Panc1 (cell line): ENCODE measurements at regions not wholly inside any gene's neighbourhood (a gene's known extent, or its start where the extent isn't known, plus 50 kb on each side); places are given as distances from the start of the nearest gene placed in this dataset.

Experiments
- ATAC-seq: fragments of 200-7000 bp; cut with Tn5 transposase; 2 replicates; pipeline ENCODE4 v1.9.1; 2020; ENCODE audit warnings: mild to moderate bottlenecking, moderate library complexity
- BruUV-seq: library from RNA; stranded (reverse); fragments of 400-500 nt; replicated peaks from 2 replicates; lab custom pipeline; 2021; lab: Mats Ljungman, UMichigan
- CTCF ChIA-PET: fragments of 300-600 bp; sonication (Branson Sonifier 250); formaldehyde crosslinking; loops from one replicate; lab custom pipeline; 2022; ENCODE audit warnings: antibody characterized with exemption; lab: Charles Lee
- POLR2A ChIA-PET: fragments of 300-600 bp; sonication (Branson Sonifier 250); formaldehyde crosslinking; loops from one replicate; lab custom pipeline; 2022; ENCODE audit warnings: antibody characterized with exemption; lab: Charles Lee
- DNase-seq: peaks from one replicate; pipeline ENCODE4 v3.0.0-alpha.2; 2010; ENCODE audit warnings: low read depth, low spot score
- H3K27ac ChIP-seq: 2 replicates; pipeline ENCODE4 v1.5.1; 2011; ENCODE audit warnings: mild to moderate bottlenecking, low read length, inconsistent platforms
- H3K27me3 ChIP-seq: fragments of 200-500 bp; sonication (Bioruptor generic); 2 replicates; pipeline ENCODE4 v1.6.0; 2014; ENCODE audit warnings: low read length, inconsistent platforms; ENCODE audit not compliant: control insufficient read depth, insufficient read depth
- H3K36me3 ChIP-seq: fragments of 200-500 bp; sonication (Bioruptor generic); 2 replicates; pipeline ENCODE4 v1.5.1; 2014; ENCODE audit warnings: inconsistent platforms, mild to moderate bottlenecking, low read length, moderate library complexity; ENCODE audit not compliant: control insufficient read depth, insufficient read depth
- H3K4me1 ChIP-seq: 2 replicates; pipeline ENCODE4 v1.5.1; 2011; ENCODE audit warnings: inconsistent platforms, mild to moderate bottlenecking, low read length, moderate library complexity; ENCODE audit not compliant: control insufficient read depth, insufficient read depth
- H3K4me3 ChIP-seq, 2 experiments: 2 replicates each; pipeline ENCODE4 v1.5.1; 2011 to 2012; ENCODE audit warnings: low read depth in 2 of 2, low read length in 2 of 2, mild to moderate bottlenecking in 2 of 2, inconsistent platforms in 1 of 2, moderate library complexity in 1 of 2
- H3K9me3 ChIP-seq: fragments of 200-500 bp; sonication (Bioruptor generic); 2 replicates; pipeline ENCODE4 v1.5.1; 2014; ENCODE audit warnings: low read depth, mild to moderate bottlenecking, inconsistent platforms, low read length, moderate library complexity; ENCODE audit not compliant: control insufficient read depth, insufficient read depth
- CTCF ChIP-seq: fragments of 450-650 bp; IDR thresholded peaks from 2 replicates; pipeline ENCODE4 v1.5.1; 2017; ENCODE audit warnings: mild to moderate bottlenecking
- POLR2AphosphoS5 ChIP-seq: IDR thresholded peaks from 2 replicates; pipeline ENCODE4 v1.6.1; 2012; ENCODE audit warnings: mild to moderate bottlenecking, low read depth, low read length, moderate library complexity
- REST ChIP-seq, 2 experiments: IDR thresholded peaks; 2 replicates each; pipeline ENCODE4 v1.6.1; 2011 to 2012; ENCODE audit warnings: low read depth in 2 of 2, control low read depth in 1 of 2, low read length in 1 of 2, mild to moderate bottlenecking in 1 of 2, moderate library complexity in 1 of 2; ENCODE audit not compliant: insufficient read depth in 1 of 2
- SIN3A ChIP-seq: IDR thresholded peaks from 2 replicates; pipeline ENCODE4 v1.6.1; 2012; ENCODE audit warnings: low read depth, mild to moderate bottlenecking, low read length, moderate library complexity, borderline replicate concordance; ENCODE audit not compliant: insufficient read depth
- TCF7L2 ChIP-seq: IDR thresholded peaks from 2 replicates; pipeline ENCODE4 v1.6.1; 2011; ENCODE audit warnings: mild to moderate bottlenecking, low read depth, low read length, inconsistent platforms
- in situ Hi-C: cut with HindIII; loops from 2 replicates; pipeline ENCODE4 v1.10.0; 2016; ENCODE audit warnings: low sequenced_read_pairs, low pct_unique_long_range_greater_than_20kb
- intact Hi-C: fragments of 100-400 bp; cut with micrococcal nuclease; formaldehyde crosslinking; loops from one replicate; pipeline ENCODE4 v1.10.0; 2022; ENCODE audit not compliant: unreplicated experiment

GRCh38 chr6:79385893-79386292 is 151.3 kb downstream of the LCA5 start:
- TF ChIP-seq CTCF (no peak), SIN3A (no peak), POLR2AphosphoS5 (no peak), TCF7L2 (no peak), REST (IDR thresholded peaks at IDR 0.05; ENCODE audit: insufficient read depth in 1 of 2, low read depth in 2 of 2, low read length in 1 of 2) (no peak)
- H3K4me1 ChIP-seq = no peaks in the 10 kb centered on the region
- ATAC-seq (no peak), DNase-seq (no peak)
- no peak overlapping the region for H3K27ac ChIP-seq
- no peaks in the 10 kb centered on the region for H3K36me3 ChIP-seq
- BruUV-seq = no TSS peak
- no peak overlapping the region for H3K4me3 ChIP-seq
- intact Hi-C loops (no loop called here), in situ Hi-C loops (no loop called here)
- POLR2A ChIA-PET = no interaction called here
- no peaks in the 10 kb centered on the region for H3K9me3 ChIP-seq
- CTCF ChIA-PET = no interaction called here
- H3K27me3 ChIP-seq = no peaks in the 10 kb centered on the region

GRCh38 chr6:79385333-79385732 is 150.9 kb upstream of the HMGN3 start:
- BruUV-seq = no TSS peak
- no peaks in the 10 kb centered on the region for H3K9me3 ChIP-seq
- no peaks in the 10 kb centered on the region for H3K27me3 ChIP-seq
- in situ Hi-C loops = no loop called here
- CTCF ChIA-PET = no interaction called here
- no peak for ATAC-seq
- no peaks in the 10 kb centered on the region for H3K36me3 ChIP-seq
- DNase-seq = no peak
- intact Hi-C loops = no loop called here
- no peak overlapping the region for H3K4me3 ChIP-seq
- no peaks in the 10 kb centered on the region for H3K4me1 ChIP-seq
- no peak overlapping the region for H3K27ac ChIP-seq
- POLR2A ChIA-PET = no interaction called here
- TF ChIP-seq SIN3A (no peak), REST (IDR thresholded peaks at IDR 0.05; ENCODE audit: insufficient read depth in 1 of 2, low read depth in 2 of 2, low read length in 1 of 2) (no peak), POLR2AphosphoS5 (no peak)
